BJ (cell line): ENCODE measurements at regions not wholly inside any gene's neighbourhood (a gene's known extent, or its start where the extent isn't known, plus 50 kb on each side); places are given as distances from the start of the nearest gene placed in this dataset.

Experiments used
- CTCF ChIA-PET: fragments of 350-600 bp; formaldehyde crosslinking; extraction: SDS; loops from one replicate; lab custom pipeline; 2021; ENCODE audit warnings: antibody characterized with exemption, inconsistent platforms; lab: Yijun Ruan, JAX
- POLR2A ChIA-PET: fragments of 300-600 bp; sonication (Branson Sonifier 250); formaldehyde crosslinking; extraction: SDS; loops from one replicate; lab custom pipeline; 2021; ENCODE audit warnings: antibody characterized with exemption; lab: Charles Lee
- DNase-seq: peaks from one replicate; pipeline ENCODE4 v3.0.0-alpha.2; 2011; ENCODE audit warnings: low read depth
- H3K27me3 ChIP-seq: 2 replicates; pipeline ENCODE4 v1.6.0; 2011; ENCODE audit warnings: low read length; ENCODE audit not compliant: control insufficient read depth, insufficient read depth
- H3K36me3 ChIP-seq: 2 replicates; pipeline ENCODE4 v1.5.1; 2011; ENCODE audit warnings: low read length; ENCODE audit not compliant: control insufficient read depth, insufficient read depth
- H3K4me3 ChIP-seq: 2 replicates; pipeline ENCODE4 v1.5.1; 2011; ENCODE audit warnings: low read depth, mild to moderate bottlenecking, control low read depth, low read length
- CTCF ChIP-seq: IDR thresholded peaks from 2 replicates; pipeline ENCODE4 v1.5.1; 2011; ENCODE audit warnings: low read depth, mild to moderate bottlenecking, control low read depth, inconsistent platforms, low read length, moderate library complexity; ENCODE audit not compliant: insufficient read depth

DNA sequence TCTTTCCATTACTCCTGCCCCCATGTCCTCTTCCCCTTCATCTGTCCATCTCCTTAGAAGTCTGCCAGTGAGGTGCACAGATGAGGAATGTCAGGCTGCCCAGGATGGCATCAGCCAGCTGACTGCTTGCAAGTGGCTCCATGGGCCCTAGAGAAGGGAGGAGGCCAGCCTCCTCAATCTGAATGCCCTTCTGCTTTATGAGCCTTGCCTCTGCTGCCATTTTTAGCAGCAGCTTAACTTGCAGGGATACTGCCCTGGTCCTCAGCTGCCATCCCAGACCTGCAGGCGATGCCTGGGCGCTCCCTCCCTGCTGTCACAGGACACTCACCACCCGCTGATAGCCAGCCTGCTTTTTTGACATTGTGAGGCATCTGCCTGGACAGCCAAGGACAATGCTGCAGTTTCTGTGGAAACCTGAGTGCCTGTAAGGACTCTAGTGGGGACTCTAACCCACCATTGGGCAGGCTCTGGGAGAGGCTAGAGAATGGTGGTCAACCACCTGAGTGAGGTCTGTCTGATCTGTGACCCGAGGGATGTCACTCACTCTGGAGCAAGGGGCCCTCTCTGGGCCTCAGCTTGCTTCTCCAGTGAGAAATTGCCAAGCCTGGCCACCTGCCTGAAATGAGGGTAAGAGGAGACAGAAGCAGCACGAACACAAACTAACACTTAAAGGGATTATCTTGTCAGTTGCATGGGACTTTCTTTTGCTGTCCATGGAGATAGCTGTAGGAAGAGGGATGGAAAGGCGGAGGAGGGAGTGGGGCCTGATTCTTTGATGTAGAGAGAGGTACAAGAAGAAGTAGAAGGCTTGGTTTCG lies 185.0 kb downstream of the MIS18A start:
- POLR2A ChIA-PET, result no interaction called here
- no peak overlapping the region for H3K4me3 ChIP-seq
- DNase-seq, result no peak
- TF ChIP-seq CTCF, result no peak
- no peaks in the 10 kb centered on the region for H3K36me3 ChIP-seq
- CTCF ChIA-PET, result no interaction called here
- H3K27me3 ChIP-seq, result no peaks in the 10 kb centered on the region

GRCh38 chr21:32090956-32091355 lies 187.9 kb downstream of the MIS18A start:
- Histone ChIP-seq H3K4me3 (no peak overlapping the region), H3K27me3 (no peaks in the 10 kb centered on the region), H3K36me3 (no peaks in the 10 kb centered on the region)
- no peak for TF ChIP-seq CTCF
- ChIA-PET CTCF (no interaction called here), POLR2A (no interaction called here)
- no peak for DNase-seq

GRCh38 chr21:32089766-32090165 lies 189.1 kb downstream of the MIS18A start:
- POLR2A ChIA-PET, result no interaction called here
- CTCF ChIA-PET, result no interaction called here
- Histone ChIP-seq H3K36me3 (no peaks in the 10 kb centered on the region), H3K4me3 (no peak overlapping the region), H3K27me3 (no peaks in the 10 kb centered on the region)
- TF ChIP-seq CTCF, result no peak
- no peak for DNase-seq

DNA sequence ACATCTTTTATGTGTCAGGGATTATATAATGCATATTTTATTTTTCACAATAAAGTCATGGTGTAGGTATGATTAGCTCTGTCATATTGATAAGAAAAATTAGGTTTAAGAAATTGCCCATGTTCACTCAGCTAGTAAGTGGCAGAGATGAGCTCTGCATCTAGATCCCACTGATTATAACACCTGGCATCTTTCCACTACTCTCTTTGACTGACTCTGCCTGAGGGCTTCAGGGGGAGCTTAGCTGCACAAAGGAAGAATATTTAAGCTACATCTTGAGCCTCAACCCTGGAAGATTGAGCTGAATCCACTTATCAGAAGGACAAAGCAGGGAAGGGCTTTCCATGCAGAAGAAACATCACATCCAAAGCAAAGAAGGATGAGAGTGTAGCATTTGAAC lies 190.4 kb downstream of the MIS18A start:
- TF ChIP-seq CTCF, result no peak
- no peak overlapping the region for H3K4me3 ChIP-seq
- POLR2A ChIA-PET, result no interaction called here
- H3K36me3 ChIP-seq, result no peaks in the 10 kb centered on the region
- H3K27me3 ChIP-seq, result no peaks in the 10 kb centered on the region
- no peak for DNase-seq
- CTCF ChIA-PET, result interaction anchor here (0.9 to 1.1 kb wide), 2 partner anchors 170 to 215 kb away, joined by 3 read pairs; no protein-coding TSS in a partner anchor

- Histone ChIP-seq H3K4me3 (no peak overlapping the region), H3K36me3 (no peaks in the 10 kb centered on the region), H3K27me3 (no peaks in the 10 kb centered on the region)
- ChIA-PET POLR2A (no interaction called here), CTCF (interaction anchor here (0.6 to 1.1 kb wide), 2 partner anchors 171 to 226 kb away, joined by 3 read pairs; no protein-coding TSS in a partner anchor)
- no peak for TF ChIP-seq CTCF
- DNase-seq, result no peak
Measured at GRCh38 chr21:32087447-32087846, 191.4 kb downstream of the MIS18A start.
